ENCODE measurements at regions not wholly inside any gene's neighbourhood (a gene's known extent, or its start where the extent isn't known, plus 50 kb on each side); places are given as distances from the start of the nearest gene placed in this dataset.

GRCh38 chr9:96086936-96087571 lies 211.6 kb downstream of the ERCC6L2 start:
- TF ChIP-seq EP300 (IDR thresholded peaks at IDR 0.05): no peak
- TF ChIP-seq EHF (CRISPR knock-in tag; IDR thresholded peaks at IDR 0.05): 0 out of 2 replicates have a peak, but pooled peaks have one; percentile 10
